ENCODE measurements at regions not wholly inside any gene's neighbourhood (a gene's known extent, or its start where the extent isn't known, plus 50 kb on each side); places are given as distances from the start of the nearest gene placed in this dataset.

- Histone ChIP-seq H3T11ph (ENCODE audit: low read length) (no peak overlapping the region), H4K20me1 (ENCODE audit: control insufficient read depth, insufficient read depth, insufficient read length) (no peaks in the 10 kb centered on the region), H3K9ac (ENCODE audit: extremely low read depth, insufficient read length, low read length) (no peak overlapping the region), H3K27ac (ENCODE audit: insufficient read length, low read depth, low read length) (no peak overlapping the region), H2BK5ac (ENCODE audit: insufficient read length, low read length) (no peak overlapping the region), H3K14ac (ENCODE audit: insufficient read depth, low read length) (no peak overlapping the region), H3K27me3 (ENCODE audit: insufficient read depth, low read length) (no peaks in the 10 kb centered on the region), H3K18ac (ENCODE audit: insufficient read length, low read depth, low read length) (no peak overlapping the region), H2BK15ac (ENCODE audit: low read depth, low read length) (no peak overlapping the region), H4K8ac (replicated peaks; ENCODE audit: insufficient read length, low read depth, low read length) (no peak overlapping the region), H3K9me3 (ENCODE audit: control insufficient read depth, low read depth, low read length) (no peaks in the 10 kb centered on the region), H3K23ac (ENCODE audit: insufficient read length, low read depth, low read length) (no peak overlapping the region), H3K4me2 (ENCODE audit: insufficient read depth, insufficient read length, low read length) (no peak overlapping the region), H2BK20ac (ENCODE audit: low read depth, low read length, poor library complexity, severe bottlenecking) (no peak overlapping the region), H4K91ac (ENCODE audit: insufficient read length, low read depth, low read length) (no peak overlapping the region), H3K4ac (ENCODE audit: low read depth, low read length) (no peak overlapping the region), H3K56ac (ENCODE audit: insufficient read length, low read depth, low read length) (no peak overlapping the region), H2AFZ (ENCODE audit: low read length) (no peak overlapping the region), H4K5ac (ENCODE audit: insufficient read length, low read depth, low read length) (no peak overlapping the region), H3K4me1 (ENCODE audit: insufficient read depth, low read length) (no peaks in the 10 kb centered on the region), H3K23me2 (ENCODE audit: insufficient read length, low read depth, low read length, poor library complexity, severe bottlenecking) (no peaks in the 10 kb centered on the region), H2BK120ac (ENCODE audit: low read depth, low read length, poor library complexity, severe bottlenecking) (no peak overlapping the region), H2BK12ac (ENCODE audit: insufficient read length, low read depth, low read length) (no peak overlapping the region), H3K79me1 (ENCODE audit: insufficient read depth, low read depth, low read length, poor library complexity, severe bottlenecking) (no peaks in the 10 kb centered on the region), H2AK5ac (ENCODE audit: insufficient read length, low read length) (no peak overlapping the region), H3K79me2 (ENCODE audit: insufficient read depth, low read length) (no peaks in the 10 kb centered on the region)
- no peak overlapping the region for H3K27ac Mint-ChIP-seq
- no peak for DNase-seq
- no peaks in the 10 kb centered on the region for H3K36me3 Mint-ChIP-seq (ENCODE audit: insufficient read depth in 1 of 3, low read depth in 3 of 3)
- no peaks in the 10 kb centered on the region for H3K4me1 Mint-ChIP-seq
- no peak overlapping the region for H3K4me3 Mint-ChIP-seq
- no peak for TF ChIP-seq CTCF (conservative IDR thresholded peaks at IDR 0.05)
- no peaks in the 10 kb centered on the region for H3K9me3 Mint-ChIP-seq
- H3K27me3 Mint-ChIP-seq (ENCODE audit: low read depth): no peaks in the 10 kb centered on the region
These were observed 479.9 kb upstream of the BRINP3 start for GRCh38 chr1:190957565-190957964.
